Sciatic nerve (tissue), 2 donors: ENCODE measurements at regions not wholly inside any gene's neighbourhood (a gene's known extent, or its start where the extent isn't known, plus 50 kb on each side); places are given as distances from the start of the nearest gene placed in this dataset.

Source experiments
- ATAC-seq: fragments of 200-7000 bp; cut with Tn5 transposase; one replicate; pipeline ENCODE4 v1.9.1; 2020; ENCODE audit warnings: mild to moderate bottlenecking, moderate library complexity
- DNase-seq: peaks from one replicate; pipeline ENCODE4 v3.0.0-alpha.2; 2020; ENCODE audit warnings: low spot score
- intact Hi-C: fragments of 100-400 bp; cut with DNase I; formaldehyde crosslinking; loops from one replicate; pipeline ENCODE4 v1.14.2; 2022
- donor health status: DM: no; HTN: no; CAD: no.
- donor health status: DM: no; HTN: no; CAD: no.

GRCh38 chr1:55640708-55641473 lies 425.7 kb upstream of the USP24 start:
- DNase-seq (peak; percentile 76), ATAC-seq (peak; percentile 93)
- intact Hi-C loops: no loop called here

DNA sequence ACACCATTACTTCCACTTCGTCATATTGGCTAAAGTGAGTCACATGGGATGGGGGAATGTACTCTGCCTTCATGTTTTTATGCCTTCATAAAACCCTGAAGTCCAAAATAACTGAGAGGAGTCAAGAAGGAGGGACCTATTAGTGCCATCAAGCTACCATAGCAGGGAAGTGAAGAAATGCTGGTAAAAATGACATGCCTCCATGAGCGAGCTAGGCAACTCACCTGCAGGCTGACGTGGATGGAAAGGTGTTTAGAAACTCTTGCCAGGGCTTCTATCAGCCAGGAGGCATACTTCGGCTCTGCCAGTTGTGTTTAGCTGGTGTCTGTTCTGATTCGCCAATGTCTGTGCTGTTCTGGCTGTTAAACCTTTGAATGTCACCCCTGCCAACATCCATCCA lies 424.4 kb upstream of the USP24 start:
- DNase-seq: no peak
- ATAC-seq: no peak
- intact Hi-C loops: no loop called here

GRCh38 chr1:55639051-55639450 lies 423.9 kb upstream of the USP24 start:
- DNase-seq (no peak), ATAC-seq (no peak)
- intact Hi-C loops: no loop called here

- DNase-seq: no peak
- ATAC-seq: no peak
- intact Hi-C loops: no loop called here
Observed at GRCh38 chr1:55636696-55637095, 421.5 kb upstream of the USP24 start.

DNA sequence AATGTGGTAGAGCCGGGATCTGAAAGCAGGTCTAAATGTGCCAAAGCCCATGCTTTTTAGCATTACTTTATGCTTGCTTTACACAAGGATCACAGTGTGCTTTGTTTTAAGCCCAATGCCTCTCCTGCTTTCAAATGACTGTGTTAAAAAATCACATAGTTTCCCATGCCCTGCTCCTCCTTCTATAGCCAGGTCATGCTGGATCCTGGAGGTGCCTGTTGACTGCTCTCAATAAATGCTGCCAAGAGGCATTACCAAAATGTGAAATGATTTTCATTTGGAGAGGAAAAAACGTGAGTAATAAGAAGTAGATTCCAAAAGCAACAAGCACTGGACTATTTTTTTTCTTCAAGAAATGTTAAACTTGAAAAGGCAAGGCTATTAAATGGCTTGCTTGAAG lies 420.7 kb upstream of the USP24 start:
- intact Hi-C loops: no loop called here
- DNase-seq (no peak), ATAC-seq (peak; percentile 80)

DNA sequence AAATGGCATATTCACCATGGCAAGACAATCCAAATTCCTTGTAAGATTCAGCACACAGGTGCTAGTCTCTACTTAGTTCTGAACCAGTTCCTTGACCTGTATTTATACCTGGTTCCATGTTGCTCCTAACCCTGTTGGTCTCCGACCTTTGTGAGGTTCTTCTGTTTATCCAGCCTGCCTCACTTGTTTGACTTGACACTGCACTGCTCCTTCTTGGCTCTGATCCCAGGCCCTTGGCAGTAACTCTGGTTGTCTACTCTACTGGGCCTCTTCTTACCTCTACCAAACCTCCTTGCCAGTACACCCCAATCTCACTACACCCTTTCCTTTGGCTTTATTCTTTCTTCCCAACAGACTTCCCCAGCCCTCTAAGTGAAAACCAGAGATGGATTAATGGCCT lies 419.4 kb upstream of the USP24 start:
- DNase-seq (no peak), ATAC-seq (no peak)
- intact Hi-C loops: no loop called here

DNA sequence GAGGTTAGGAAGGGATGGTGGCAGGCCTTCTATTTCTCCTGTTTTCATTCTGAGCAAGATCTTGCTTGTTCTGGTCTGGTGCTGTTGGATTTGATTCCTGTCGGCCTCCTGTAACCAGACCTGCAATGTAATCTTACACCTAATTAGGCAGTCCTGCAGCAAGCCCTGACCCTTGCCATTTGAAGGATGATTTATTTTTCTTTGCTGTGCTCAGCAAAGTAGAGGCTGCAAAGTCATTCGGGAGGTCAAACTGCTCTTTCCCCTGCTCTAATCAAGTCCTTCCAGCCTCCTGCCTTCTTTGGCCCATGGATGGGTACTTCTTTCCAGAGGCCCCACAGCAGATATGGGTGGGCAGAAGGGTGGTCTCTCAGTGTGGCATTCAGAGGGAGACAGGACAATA lies 417.7 kb upstream of the USP24 start:
- DNase-seq (no peak), ATAC-seq (no peak)
- intact Hi-C loops: no loop called here

- intact Hi-C loops: no loop called here
Observed at GRCh38 chr1:55632058-55632457, 416.9 kb upstream of the USP24 start.

DNA sequence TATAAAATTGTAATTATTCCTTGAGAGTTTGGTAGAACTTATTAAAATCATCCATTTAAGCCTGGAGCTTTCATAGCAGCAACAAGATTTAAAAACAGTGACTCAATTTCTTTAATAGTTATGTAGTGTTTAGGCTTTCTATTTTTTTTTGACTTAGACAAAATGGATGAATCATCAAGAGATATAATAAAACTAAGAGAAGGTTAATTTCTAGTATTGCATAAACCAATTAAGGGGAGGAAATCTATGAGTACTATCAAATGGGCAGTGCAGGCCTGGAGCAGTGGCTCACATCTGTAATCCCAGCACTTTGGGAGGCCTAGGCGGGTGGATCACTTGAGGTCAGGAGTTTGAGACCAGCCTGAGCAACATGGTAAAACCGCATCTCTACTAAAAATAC lies 416.3 kb upstream of the USP24 start:
- ATAC-seq: no peak
- intact Hi-C loops: no loop called here
- no peak for DNase-seq

More at GRCh38 chr1:55632058-55632457, 416.9 kb upstream of the USP24 start:
- ATAC-seq (no peak), DNase-seq (no peak)

DNA sequence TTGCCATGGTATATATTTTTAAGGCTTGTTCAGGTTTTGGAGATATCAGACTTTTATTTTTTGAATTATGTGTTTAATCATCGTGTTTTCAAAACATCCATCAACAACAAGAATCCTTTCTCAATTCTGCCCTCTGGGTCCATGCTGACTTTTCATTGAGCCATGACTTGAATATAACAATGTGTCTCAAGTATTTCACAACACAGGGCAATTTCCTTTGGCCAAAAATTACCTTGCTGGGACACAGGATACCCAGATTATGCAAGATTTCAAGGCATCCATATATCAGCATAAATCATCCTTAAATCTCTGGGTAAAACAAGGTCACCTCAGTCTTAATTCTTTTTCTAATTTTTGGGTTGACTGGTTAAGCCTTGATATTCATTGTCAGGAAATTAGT lies 411.2 kb upstream of the USP24 start:
- intact Hi-C loops: no loop called here
- ATAC-seq (peak; percentile 78), DNase-seq (no peak)

DNA sequence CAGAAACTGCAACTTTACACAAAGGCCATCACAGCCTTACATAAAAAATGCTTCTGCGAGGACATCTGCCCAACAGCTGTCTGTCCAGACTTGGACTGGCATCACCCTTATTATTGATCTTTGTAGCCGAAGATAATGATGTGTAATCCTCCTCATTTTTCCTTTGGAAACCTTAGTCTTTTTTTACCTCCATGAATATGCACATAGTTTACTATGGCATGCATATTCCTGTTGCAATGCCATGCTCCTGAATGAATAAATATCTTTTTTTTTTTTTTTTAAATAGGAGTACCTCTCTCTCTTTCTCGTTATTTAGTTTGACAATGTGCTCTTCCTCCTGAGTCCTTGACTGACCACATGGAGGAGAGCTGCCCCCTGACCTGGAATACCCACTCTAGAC lies 409.6 kb upstream of the USP24 start:
- intact Hi-C loops: no loop called here
- ATAC-seq (no peak), DNase-seq (no peak)

DNA sequence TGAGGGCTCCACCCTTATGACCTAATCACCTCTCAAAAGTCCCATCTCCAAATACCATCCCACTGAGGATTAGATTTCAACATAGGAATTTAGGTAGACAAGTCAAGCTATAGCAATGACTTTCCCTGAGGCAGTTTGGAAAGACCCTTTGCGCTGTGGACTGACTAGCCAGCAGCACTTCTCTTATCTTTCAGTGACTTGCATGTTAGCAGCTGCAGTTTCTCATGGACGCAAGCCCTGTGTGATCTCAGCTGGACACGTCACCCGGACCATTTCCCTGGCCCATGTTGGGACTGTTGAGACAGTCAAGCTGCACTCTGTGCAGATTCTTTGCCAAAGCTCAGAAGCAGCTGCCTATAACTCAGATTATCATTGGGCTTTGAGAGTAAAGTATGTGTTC lies 408.1 kb upstream of the USP24 start:
- ATAC-seq (no peak), DNase-seq (no peak)
- intact Hi-C loops: no loop called here

- no peak for ATAC-seq
- DNase-seq: no peak
Observed at GRCh38 chr1:55622074-55622473, 406.9 kb upstream of the USP24 start.

GRCh38 chr1:55618199-55618598 lies 403.0 kb upstream of the USP24 start:
- intact Hi-C loops: no loop called here
- DNase-seq (no peak), ATAC-seq (peak; percentile 65)

More at GRCh38 chr1:55622074-55622473, 406.9 kb upstream of the USP24 start:
- intact Hi-C loops: no loop called here

- ATAC-seq (no peak), DNase-seq (no peak)
- intact Hi-C loops: no loop called here
Observed at GRCh38 chr1:55617288-55617982, 402.3 kb upstream of the USP24 start.

GRCh38 chr1:55612988-55613387 lies 397.8 kb upstream of the USP24 start:
- DNase-seq (no peak), ATAC-seq (no peak)
- intact Hi-C loops: no loop called here

DNA sequence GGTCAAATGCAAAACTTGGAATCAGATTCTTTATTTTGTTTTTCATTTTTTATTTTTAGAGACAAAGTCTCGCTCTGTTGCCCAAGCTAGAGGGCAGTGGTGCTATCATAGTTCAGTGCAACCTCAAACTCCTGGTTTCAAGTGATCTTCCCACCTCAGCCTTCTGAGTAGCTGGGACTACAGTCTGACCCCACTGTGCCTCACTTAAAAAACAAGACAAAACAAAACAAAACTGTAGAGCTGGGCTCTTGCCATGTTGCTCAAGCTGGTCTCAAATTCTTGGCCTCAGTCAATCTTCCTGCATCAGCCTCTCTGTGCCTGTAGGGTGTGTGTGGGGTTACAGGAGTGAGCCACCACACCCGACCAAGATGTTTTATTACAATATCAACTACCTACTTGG lies 396.0 kb upstream of the USP24 start:
- ATAC-seq (peak; percentile 83), DNase-seq (no peak)
- intact Hi-C loops: no loop called here

DNA sequence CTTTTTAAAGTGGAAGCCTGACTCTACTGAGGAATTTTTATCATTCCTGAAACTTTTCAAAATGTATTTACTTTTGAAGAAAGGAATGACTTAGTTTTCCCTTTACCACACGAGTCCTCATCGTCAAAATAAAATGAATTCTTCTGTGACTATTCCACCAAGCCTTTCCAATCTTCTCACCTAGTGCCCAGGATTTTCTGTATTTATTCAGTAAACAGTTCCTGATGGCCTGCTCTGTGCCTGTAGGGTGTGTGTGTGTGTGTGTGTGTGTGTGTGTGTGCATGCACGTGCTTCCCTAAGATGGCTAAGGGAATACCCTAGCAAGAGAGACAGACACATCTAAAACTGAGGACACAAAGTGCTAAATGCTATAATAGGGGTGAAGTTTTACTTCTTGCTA lies 395.0 kb upstream of the USP24 start:
- no peak for DNase-seq
- peak; percentile 47 for ATAC-seq
- intact Hi-C loops: no loop called here

DNA sequence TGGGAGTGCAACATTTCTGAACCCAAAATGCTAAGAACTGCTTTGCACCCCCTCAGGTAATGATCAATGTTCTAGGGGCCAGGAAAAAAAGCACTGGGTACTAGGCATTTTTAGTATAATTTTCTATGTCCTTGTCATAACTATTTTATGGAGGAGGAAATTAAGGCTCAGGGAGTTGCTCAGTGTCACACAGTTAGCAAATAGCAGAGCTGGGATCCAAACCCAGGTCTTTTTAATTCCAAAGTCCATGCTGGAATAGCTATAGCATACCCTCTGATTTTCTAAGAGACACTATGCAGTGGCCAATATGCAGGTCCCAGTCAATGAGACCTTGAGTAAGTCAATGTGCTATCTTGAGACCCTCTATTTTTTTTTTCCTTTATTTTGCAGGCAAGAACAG lies 394.5 kb upstream of the USP24 start:
- intact Hi-C loops: no loop called here
- DNase-seq (no peak), ATAC-seq (no peak)

DNA sequence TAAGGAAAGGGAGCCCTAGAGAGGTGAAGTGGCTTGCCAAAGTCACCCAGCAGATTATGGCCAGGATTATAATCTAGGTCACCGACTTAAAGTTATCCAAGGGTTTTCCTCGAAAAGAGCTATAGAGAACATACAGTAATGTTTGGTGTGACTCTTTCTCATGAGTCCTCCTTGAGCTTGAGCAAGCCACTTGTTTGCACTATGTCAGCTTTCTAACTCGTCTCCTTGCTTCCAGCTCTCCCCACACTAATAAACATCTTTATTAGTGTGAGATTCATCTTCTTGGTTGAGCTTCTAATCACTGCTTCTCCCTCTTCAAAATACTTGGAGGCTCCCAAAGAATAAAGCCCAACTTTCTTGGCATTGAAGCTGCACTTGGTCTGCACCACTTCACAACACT lies 390.0 kb upstream of the USP24 start:
- ATAC-seq (peak; percentile 44), DNase-seq (no peak)
- intact Hi-C loops: no loop called here

GRCh38 chr1:55604749-55605148 lies 389.6 kb upstream of the USP24 start:
- ATAC-seq (peak; percentile 80), DNase-seq (no peak)
- intact Hi-C loops: no loop called here
